Chondrocyte (in vitro differentiated cells): ENCODE measurements at regions not wholly inside any gene's neighbourhood (a gene's known extent, or its start where the extent isn't known, plus 50 kb on each side); places are given as distances from the start of the nearest gene placed in this dataset.

Source experiments
- DNase-seq: peaks from one replicate; pipeline ENCODE4 v3.0.0; 2021; ENCODE audit warnings: mixed read lengths, low spot score
- H3K27ac Mint-ChIP-seq: one replicate; pipeline ENCODE4 v1.8.0; 2021; ENCODE audit warnings: mild to moderate bottlenecking, moderate library complexity, mixed read lengths; ENCODE audit not compliant: unreplicated experiment
- H3K27me3 Mint-ChIP-seq: 2 replicates; pipeline ENCODE4 v1.8.0; 2021; ENCODE audit warnings: low read depth, mixed read lengths
- H3K36me3 Mint-ChIP-seq: 2 replicates; pipeline ENCODE4 v1.8.0; 2021; ENCODE audit warnings: low read depth, mixed read lengths
- H3K4me1 Mint-ChIP-seq: 2 replicates; pipeline ENCODE4 v1.8.0; 2021; ENCODE audit warnings: low read depth, mild to moderate bottlenecking, mixed read lengths
- H3K4me3 Mint-ChIP-seq: one replicate; pipeline ENCODE4 v1.8.0; 2021; ENCODE audit warnings: mild to moderate bottlenecking, moderate library complexity, mixed read lengths; ENCODE audit not compliant: unreplicated experiment
- H3K9me3 Mint-ChIP-seq: 2 replicates; pipeline ENCODE4 v1.8.0; 2021; ENCODE audit warnings: low read depth, mixed read lengths
- CTCF ChIP-seq: fragments of 200-600 bp; sonication (generic); IDR thresholded peaks from 2 replicates; pipeline ENCODE4 v1.5.0; 2021; ENCODE audit warnings: antibody characterized with exemption, mild to moderate bottlenecking, moderate library complexity

- DNase-seq: no peak
- H3K27me3 Mint-ChIP-seq: peaks cover 24% of the 10 kb centered on the region
- H3K36me3 Mint-ChIP-seq: no peaks in the 10 kb centered on the region
- no peaks in the 10 kb centered on the region for H3K9me3 Mint-ChIP-seq
- H3K4me1 Mint-ChIP-seq: peaks cover 5% of the 10 kb centered on the region
- no peak overlapping the region for H3K27ac Mint-ChIP-seq
- TF ChIP-seq CTCF: no peak
- H3K4me3 Mint-ChIP-seq: no peak overlapping the region
These were observed 368.4 kb downstream of the THBS2 start for GRCh38 chr6:168885196-168885595.

GRCh38 chr6:168884646-168885086 lies 369.0 kb downstream of the THBS2 start:
- peak; percentile 99 for TF ChIP-seq CTCF
- Mint-ChIP-seq H3K36me3 (no peaks in the 10 kb centered on the region), H3K4me3 (peak overlapping the region; percentile 58), H3K4me1 (peaks cover 5% of the 10 kb centered on the region), H3K27ac (no peak overlapping the region), H3K27me3 (peaks cover 22% of the 10 kb centered on the region), H3K9me3 (no peaks in the 10 kb centered on the region)
- DNase-seq: no peak

GRCh38 chr6:168884050-168884645 lies 369.5 kb downstream of the THBS2 start:
- H3K4me3 Mint-ChIP-seq: peak overlapping the region; percentile 58
- no peak for TF ChIP-seq CTCF
- no peak for DNase-seq
- no peaks in the 10 kb centered on the region for H3K9me3 Mint-ChIP-seq
- no peaks in the 10 kb centered on the region for H3K36me3 Mint-ChIP-seq
- peaks cover 5% of the 10 kb centered on the region for H3K4me1 Mint-ChIP-seq
- no peak overlapping the region for H3K27ac Mint-ChIP-seq
- peaks cover 22% of the 10 kb centered on the region for H3K27me3 Mint-ChIP-seq

GRCh38 chr6:168883410-168884049 lies 370.1 kb downstream of the THBS2 start:
- no peaks in the 10 kb centered on the region for H3K9me3 Mint-ChIP-seq

GRCh38 chr6:168880271-168880670 lies 373.4 kb downstream of the THBS2 start:
- no peak for DNase-seq
- no peak overlapping the region for H3K4me3 Mint-ChIP-seq
- H3K4me1 Mint-ChIP-seq: peaks cover 11% of the 10 kb centered on the region
- peaks cover 38% of the 10 kb centered on the region for H3K27me3 Mint-ChIP-seq
- no peaks in the 10 kb centered on the region for H3K9me3 Mint-ChIP-seq
- H3K36me3 Mint-ChIP-seq: no peaks in the 10 kb centered on the region
- no peak overlapping the region for H3K27ac Mint-ChIP-seq
- no peak for TF ChIP-seq CTCF

More at GRCh38 chr6:168883410-168884049, 370.1 kb downstream of the THBS2 start:
- H3K36me3 Mint-ChIP-seq: no peaks in the 10 kb centered on the region
- no peak overlapping the region for H3K4me3 Mint-ChIP-seq
- H3K4me1 Mint-ChIP-seq: peaks cover 5% of the 10 kb centered on the region
- TF ChIP-seq CTCF: no peak
- no peak overlapping the region for H3K27ac Mint-ChIP-seq
- DNase-seq: no peak
- peaks cover 20% of the 10 kb centered on the region for H3K27me3 Mint-ChIP-seq
